Hepatocyte (in vitro differentiated cells): ENCODE measurements at regions not wholly inside any gene's neighbourhood (a gene's known extent, or its start where the extent isn't known, plus 50 kb on each side); places are given as distances from the start of the nearest gene placed in this dataset.

Experiments used
- DNase-seq: peaks from one replicate; pipeline ENCODE4 v3.0.0-alpha.2; 2016; ENCODE audit warnings: low spot score
- H2AFZ ChIP-seq: fragments of 200-600 bp; sonication (generic); 2 replicates; pipeline ENCODE4 v1.6.0; 2016; ENCODE audit warnings: antibody characterized with exemption, mild to moderate bottlenecking
- H3K27ac ChIP-seq: fragments of 200-600 bp; sonication (generic); 2 replicates; pipeline ENCODE4 v1.5.1; 2016; ENCODE audit warnings: mild to moderate bottlenecking
- H3K27me3 ChIP-seq: fragments of 200-600 bp; sonication (generic); 2 replicates; pipeline ENCODE4 v1.6.1; 2016
- H3K36me3 ChIP-seq: fragments of 200-600 bp; sonication (generic); replicated peaks from 2 replicates; pipeline ENCODE4 v1.5.1; 2016; ENCODE audit warnings: low read depth; ENCODE audit not compliant: insufficient read depth
- H3K4me1 ChIP-seq: fragments of 200-600 bp; sonication (generic); 2 replicates; pipeline ENCODE4 v1.5.1; 2016; ENCODE audit warnings: mild to moderate bottlenecking, moderate library complexity; ENCODE audit not compliant: insufficient read depth
- H3K4me2 ChIP-seq: fragments of 200-600 bp; sonication (generic); 2 replicates; pipeline ENCODE4 v1.6.0; 2016
- H3K4me3 ChIP-seq: fragments of 200-600 bp; sonication (generic); 2 replicates; pipeline ENCODE4 v1.5.1; 2016; ENCODE audit warnings: mild to moderate bottlenecking
- H3K79me2 ChIP-seq: fragments of 200-600 bp; sonication (generic); 2 replicates; pipeline ENCODE4 v1.6.0; 2017; ENCODE audit warnings: mild to moderate bottlenecking
- H3K9me2 ChIP-seq: fragments of 200-600 bp; sonication (generic); replicated peaks from 2 replicates; pipeline ENCODE4 v1.6.0; 2017; ENCODE audit warnings: mild to moderate bottlenecking; ENCODE audit not compliant: insufficient read depth
- H3K9me3 ChIP-seq: fragments of 200-600 bp; sonication (generic); 2 replicates; pipeline ENCODE4 v1.5.1; 2016; ENCODE audit warnings: low read depth, mild to moderate bottlenecking
- H4K20me1 ChIP-seq: fragments of 200-600 bp; sonication (generic); 2 replicates; pipeline ENCODE4 v1.6.0; 2016; ENCODE audit warnings: mild to moderate bottlenecking; ENCODE audit not compliant: insufficient read depth, poor library complexity, severe bottlenecking
- EZH2 ChIP-seq: fragments of 200-600 bp; sonication (generic); IDR thresholded peaks from 2 replicates; pipeline ENCODE4 v1.6.1; 2016; ENCODE audit warnings: antibody characterized with exemption, mild to moderate bottlenecking, borderline replicate concordance
- EZH2phosphoT487 ChIP-seq: fragments of 200-600 bp; sonication (generic); IDR thresholded peaks from one replicate; pipeline ENCODE4 v1.6.1; 2018; ENCODE audit warnings: antibody characterized with exemption, mild to moderate bottlenecking, low read depth, moderate library complexity; ENCODE audit not compliant: unreplicated experiment, severe bottlenecking
- WGBS: methylation state at CpG from one replicate; pipeline ENCODE4 v1.1.6; 2016; ENCODE audit warnings: low lambda C conversion rate; ENCODE audit errors: missing lambda C conversion rate; 5-methylcytosine and 5-hydroxymethylcytosine counted together
- TF ChIP-seq, protein P1 (sequence below): fragments of 200-600 bp; sonication (generic); IDR thresholded peaks from 2 replicates; pipeline ENCODE4 v1.5.1; 2016; ENCODE audit warnings: antibody characterized with exemption, mild to moderate bottlenecking; ENCODE audit not compliant: poor library complexity

DNA sequence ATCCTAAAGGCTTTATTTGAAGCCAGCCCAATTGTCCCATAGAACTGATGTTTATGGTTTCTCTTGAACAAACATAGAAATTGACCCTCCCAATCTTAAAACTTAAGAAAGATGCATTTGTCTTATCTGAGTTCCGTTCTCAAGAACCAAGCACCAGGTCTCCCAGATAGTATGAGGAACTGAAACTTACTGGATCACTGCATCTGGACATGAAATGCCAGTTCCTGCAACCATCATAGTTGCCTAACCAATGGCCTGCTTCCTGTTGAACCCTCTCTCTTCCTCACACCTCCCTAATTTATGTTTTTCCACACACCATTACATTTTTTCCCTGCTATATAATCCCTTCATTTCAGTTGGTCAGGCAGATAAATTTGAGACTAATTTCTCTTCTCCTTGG is 478.9 kb downstream of the HTR1A start:
- H3K4me2 ChIP-seq = no peak overlapping the region
- TF ChIP-seq EZH2phosphoT487 (no peak), EZH2 (no peak)
- TF ChIP-seq, protein P1, sequence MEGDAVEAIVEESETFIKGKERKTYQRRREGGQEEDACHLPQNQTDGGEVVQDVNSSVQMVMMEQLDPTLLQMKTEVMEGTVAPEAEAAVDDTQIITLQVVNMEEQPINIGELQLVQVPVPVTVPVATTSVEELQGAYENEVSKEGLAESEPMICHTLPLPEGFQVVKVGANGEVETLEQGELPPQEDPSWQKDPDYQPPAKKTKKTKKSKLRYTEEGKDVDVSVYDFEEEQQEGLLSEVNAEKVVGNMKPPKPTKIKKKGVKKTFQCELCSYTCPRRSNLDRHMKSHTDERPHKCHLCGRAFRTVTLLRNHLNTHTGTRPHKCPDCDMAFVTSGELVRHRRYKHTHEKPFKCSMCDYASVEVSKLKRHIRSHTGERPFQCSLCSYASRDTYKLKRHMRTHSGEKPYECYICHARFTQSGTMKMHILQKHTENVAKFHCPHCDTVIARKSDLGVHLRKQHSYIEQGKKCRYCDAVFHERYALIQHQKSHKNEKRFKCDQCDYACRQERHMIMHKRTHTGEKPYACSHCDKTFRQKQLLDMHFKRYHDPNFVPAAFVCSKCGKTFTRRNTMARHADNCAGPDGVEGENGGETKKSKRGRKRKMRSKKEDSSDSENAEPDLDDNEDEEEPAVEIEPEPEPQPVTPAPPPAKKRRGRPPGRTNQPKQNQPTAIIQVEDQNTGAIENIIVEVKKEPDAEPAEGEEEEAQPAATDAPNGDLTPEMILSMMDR = no peak
- H3K9me3 ChIP-seq = no peaks in the 10 kb centered on the region
- H3K4me1 ChIP-seq = no peaks in the 10 kb centered on the region
- H3K36me3 ChIP-seq = no peaks in the 10 kb centered on the region
- H3K27me3 ChIP-seq = no peaks in the 10 kb centered on the region
- no peak overlapping the region for H3K4me3 ChIP-seq
- H2AFZ ChIP-seq = no peak overlapping the region
- no peaks in the 10 kb centered on the region for H3K9me2 ChIP-seq
- H3K79me2 ChIP-seq = no peaks in the 10 kb centered on the region
- no peak overlapping the region for H3K27ac ChIP-seq
- WGBS = 77% methylated on average over 1 of the region's 1 CpG
- DNase-seq = no peak
- no peaks in the 10 kb centered on the region for H4K20me1 ChIP-seq

DNA sequence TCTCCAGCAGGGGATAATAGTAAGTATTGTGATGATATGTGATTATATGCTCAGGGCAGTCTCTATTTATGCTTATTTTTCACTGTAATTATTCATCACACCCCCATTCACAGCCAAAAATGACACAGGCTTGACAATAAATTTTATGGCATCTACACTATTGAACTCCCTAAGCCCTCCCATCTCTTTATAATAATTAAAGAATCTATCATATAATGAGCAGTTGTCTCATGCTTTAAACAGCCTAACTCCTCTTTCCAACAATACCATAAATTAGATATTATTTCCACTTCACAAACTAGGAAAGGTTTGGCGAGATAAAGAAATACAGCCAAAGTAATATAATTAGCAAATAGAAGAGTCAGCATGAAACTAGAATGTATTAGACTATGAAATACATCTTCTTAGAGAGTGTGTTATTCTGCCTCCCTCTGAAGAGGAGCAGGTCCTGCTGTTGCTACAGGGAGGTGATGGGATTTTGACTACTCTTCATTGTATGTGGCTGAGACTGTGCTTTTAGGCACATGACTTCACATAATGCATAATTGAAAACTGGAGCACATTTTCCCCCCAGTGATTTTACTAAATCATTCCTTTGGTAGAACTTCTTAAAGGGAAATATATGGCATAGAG is 488.8 kb downstream of the HTR1A start:
- no peak overlapping the region for H3K4me3 ChIP-seq
- no peak overlapping the region for H3K4me2 ChIP-seq
- TF ChIP-seq, protein P1 = no peak
- TF ChIP-seq EZH2 (no peak), EZH2phosphoT487 (no peak)
- no peak overlapping the region for H2AFZ ChIP-seq
- H3K9me3 ChIP-seq = no peaks in the 10 kb centered on the region
- no peaks in the 10 kb centered on the region for H3K79me2 ChIP-seq
- H4K20me1 ChIP-seq = no peaks in the 10 kb centered on the region
- H3K4me1 ChIP-seq = no peaks in the 10 kb centered on the region
- no peak for DNase-seq
- H3K27ac ChIP-seq = no peak overlapping the region
- WGBS = 81% methylated on average over 1 of the region's 1 CpG
- H3K36me3 ChIP-seq = no peaks in the 10 kb centered on the region
- H3K27me3 ChIP-seq = no peaks in the 10 kb centered on the region
- no peaks in the 10 kb centered on the region for H3K9me2 ChIP-seq

DNA sequence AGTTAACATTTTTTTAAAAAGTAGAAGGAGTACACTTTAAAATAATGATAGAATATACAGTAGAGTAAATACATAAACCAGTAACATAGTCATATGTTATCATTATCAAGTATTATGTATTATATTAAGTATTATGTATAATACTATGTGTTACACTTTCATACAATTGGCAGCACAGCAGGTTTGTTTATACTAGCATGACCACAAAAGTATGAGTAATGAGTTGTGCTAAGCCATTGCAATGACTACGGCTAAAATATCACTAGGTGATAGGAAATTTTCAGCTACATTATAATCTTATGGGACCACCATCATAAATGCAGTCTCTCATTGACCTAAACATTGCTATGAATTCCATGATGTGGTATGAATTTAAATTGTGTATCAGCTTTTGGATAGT is 506.0 kb downstream of the HTR1A start:
- no peaks in the 10 kb centered on the region for H3K4me1 ChIP-seq
- TF ChIP-seq EZH2phosphoT487 (no peak), EZH2 (no peak)
- TF ChIP-seq, protein P1 = no peak
- no peak for DNase-seq
- H3K79me2 ChIP-seq = no peaks in the 10 kb centered on the region
- H3K4me2 ChIP-seq = no peak overlapping the region
- WGBS = 78% methylated on average over 1 of the region's 1 CpG
- H2AFZ ChIP-seq = no peak overlapping the region
- H4K20me1 ChIP-seq = no peaks in the 10 kb centered on the region
- no peaks in the 10 kb centered on the region for H3K9me2 ChIP-seq
- H3K9me3 ChIP-seq = no peaks in the 10 kb centered on the region
- no peak overlapping the region for H3K4me3 ChIP-seq
- H3K36me3 ChIP-seq = no peaks in the 10 kb centered on the region
- H3K27ac ChIP-seq = no peak overlapping the region
- no peaks in the 10 kb centered on the region for H3K27me3 ChIP-seq

DNA sequence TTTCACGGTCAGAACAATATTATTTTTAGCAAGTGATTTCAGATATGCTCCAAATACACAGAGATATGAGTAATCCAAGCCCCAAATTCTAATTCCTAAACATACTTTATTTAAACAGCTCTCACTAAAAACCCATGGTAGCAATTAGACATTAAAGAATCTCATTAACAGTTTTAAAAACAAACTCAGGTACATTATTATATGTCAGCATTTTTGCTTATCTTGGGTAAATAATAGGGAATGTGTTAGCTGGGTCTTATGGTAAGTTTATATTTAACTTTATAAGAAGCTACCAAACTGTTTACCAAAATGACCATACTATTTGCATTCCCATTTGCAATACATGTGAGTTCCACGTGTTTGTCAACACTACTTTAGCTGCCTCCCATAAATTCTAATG is 511.1 kb downstream of the HTR1A start:
- no peaks in the 10 kb centered on the region for H3K79me2 ChIP-seq
- no peak for DNase-seq
- 54% methylated on average over 2 of the region's 2 CpGs for WGBS
- TF ChIP-seq EZH2phosphoT487 (no peak), EZH2 (no peak)
- TF ChIP-seq, protein P1 = no peak
- H3K9me2 ChIP-seq = no peaks in the 10 kb centered on the region
- no peaks in the 10 kb centered on the region for H3K9me3 ChIP-seq
- H3K36me3 ChIP-seq = no peaks in the 10 kb centered on the region
- H2AFZ ChIP-seq = no peak overlapping the region
- H3K4me1 ChIP-seq = no peaks in the 10 kb centered on the region
- H3K27me3 ChIP-seq = no peaks in the 10 kb centered on the region
- H4K20me1 ChIP-seq = no peaks in the 10 kb centered on the region
- H3K27ac ChIP-seq = no peak overlapping the region
- H3K4me3 ChIP-seq = no peak overlapping the region
- no peak overlapping the region for H3K4me2 ChIP-seq
